T-helper 1 cell treated with Interleukin-12 subunit alpha and Interleukin-12 subunit beta and Interleukin-4 antibody, amounts not matched to agents 30 ng/mL and 1 ng/mL, for 36 hours (primary cell): ENCODE measurements at regions not wholly inside any gene's neighbourhood (a gene's known extent, or its start where the extent isn't known, plus 50 kb on each side); places are given as distances from the start of the nearest gene placed in this dataset.

ENCODE experiments used
- intact Hi-C: fragments of 100-400 bp; cut with micrococcal nuclease; formaldehyde crosslinking; loops from one replicate; pipeline ENCODE4 v1.15.1; 2024

- intact Hi-C loops = loop anchor here (10.0 kb wide), 1 partner anchor 860 kb away; no protein-coding TSS in a partner anchor
These were observed 51.2 kb upstream of the GLI2 start for GRCh38 chr2:120684289-120685065.

GRCh38 chr2:120685066-120685973, 50.3 kb upstream of the GLI2 start:
- intact Hi-C loops = loop anchor here (10.0 kb wide), 1 partner anchor 861 kb away; no protein-coding TSS in a partner anchor
